NB4 (cell line): ENCODE measurements at regions not wholly inside any gene's neighbourhood (a gene's known extent, or its start where the extent isn't known, plus 50 kb on each side); places are given as distances from the start of the nearest gene placed in this dataset.

Source experiments
- MAX ChIP-seq: IDR thresholded peaks from 2 replicates; pipeline ENCODE4 v1.6.1; 2011; ENCODE audit warnings: low read depth, low read length
- POLR2A ChIP-seq: IDR thresholded peaks from 2 replicates; pipeline ENCODE4 v1.6.1; 2011; ENCODE audit warnings: mild to moderate bottlenecking; ENCODE audit not compliant: insufficient read length; ENCODE audit errors: extremely low read depth
- TF ChIP-seq, protein P1 (sequence below): IDR thresholded peaks from one replicate; pipeline ENCODE4 v1.5.1; 2012; ENCODE audit warnings: low read depth, low read length

- TF ChIP-seq, protein P1, sequence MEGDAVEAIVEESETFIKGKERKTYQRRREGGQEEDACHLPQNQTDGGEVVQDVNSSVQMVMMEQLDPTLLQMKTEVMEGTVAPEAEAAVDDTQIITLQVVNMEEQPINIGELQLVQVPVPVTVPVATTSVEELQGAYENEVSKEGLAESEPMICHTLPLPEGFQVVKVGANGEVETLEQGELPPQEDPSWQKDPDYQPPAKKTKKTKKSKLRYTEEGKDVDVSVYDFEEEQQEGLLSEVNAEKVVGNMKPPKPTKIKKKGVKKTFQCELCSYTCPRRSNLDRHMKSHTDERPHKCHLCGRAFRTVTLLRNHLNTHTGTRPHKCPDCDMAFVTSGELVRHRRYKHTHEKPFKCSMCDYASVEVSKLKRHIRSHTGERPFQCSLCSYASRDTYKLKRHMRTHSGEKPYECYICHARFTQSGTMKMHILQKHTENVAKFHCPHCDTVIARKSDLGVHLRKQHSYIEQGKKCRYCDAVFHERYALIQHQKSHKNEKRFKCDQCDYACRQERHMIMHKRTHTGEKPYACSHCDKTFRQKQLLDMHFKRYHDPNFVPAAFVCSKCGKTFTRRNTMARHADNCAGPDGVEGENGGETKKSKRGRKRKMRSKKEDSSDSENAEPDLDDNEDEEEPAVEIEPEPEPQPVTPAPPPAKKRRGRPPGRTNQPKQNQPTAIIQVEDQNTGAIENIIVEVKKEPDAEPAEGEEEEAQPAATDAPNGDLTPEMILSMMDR, result no peak
- no peak for TF ChIP-seq POLR2A
- no peak for TF ChIP-seq MAX
Observed at GRCh38 chr4:179552131-179552530, 2109.9 kb upstream of the AGA start.
